ENCODE measurements at regions not wholly inside any gene's neighbourhood (a gene's known extent, or its start where the extent isn't known, plus 50 kb on each side); places are given as distances from the start of the nearest gene placed in this dataset.

GRCh38 chr15:34659056-34659455 is 75.6 kb upstream of the GOLGA8B start:
- TF ChIP-seq NR2F2 (IDR thresholded peaks at IDR 0.05), result no peak
- TF ChIP-seq RXRA (IDR thresholded peaks at IDR 0.05), result no peak
- TF ChIP-seq YY1 (IDR thresholded peaks at IDR 0.05), result no peak
- TF ChIP-seq REST (IDR thresholded peaks at IDR 0.05), result no peak
- no peak for TF ChIP-seq SP1 (IDR thresholded peaks at IDR 0.05)
- TF ChIP-seq ZBTB33 (IDR thresholded peaks at IDR 0.05), result no peak
- no peak for TF ChIP-seq FOXA2 (IDR thresholded peaks at IDR 0.05)
- TF ChIP-seq JUND (IDR thresholded peaks at IDR 0.05), result no peak
- TF ChIP-seq, protein P1, sequence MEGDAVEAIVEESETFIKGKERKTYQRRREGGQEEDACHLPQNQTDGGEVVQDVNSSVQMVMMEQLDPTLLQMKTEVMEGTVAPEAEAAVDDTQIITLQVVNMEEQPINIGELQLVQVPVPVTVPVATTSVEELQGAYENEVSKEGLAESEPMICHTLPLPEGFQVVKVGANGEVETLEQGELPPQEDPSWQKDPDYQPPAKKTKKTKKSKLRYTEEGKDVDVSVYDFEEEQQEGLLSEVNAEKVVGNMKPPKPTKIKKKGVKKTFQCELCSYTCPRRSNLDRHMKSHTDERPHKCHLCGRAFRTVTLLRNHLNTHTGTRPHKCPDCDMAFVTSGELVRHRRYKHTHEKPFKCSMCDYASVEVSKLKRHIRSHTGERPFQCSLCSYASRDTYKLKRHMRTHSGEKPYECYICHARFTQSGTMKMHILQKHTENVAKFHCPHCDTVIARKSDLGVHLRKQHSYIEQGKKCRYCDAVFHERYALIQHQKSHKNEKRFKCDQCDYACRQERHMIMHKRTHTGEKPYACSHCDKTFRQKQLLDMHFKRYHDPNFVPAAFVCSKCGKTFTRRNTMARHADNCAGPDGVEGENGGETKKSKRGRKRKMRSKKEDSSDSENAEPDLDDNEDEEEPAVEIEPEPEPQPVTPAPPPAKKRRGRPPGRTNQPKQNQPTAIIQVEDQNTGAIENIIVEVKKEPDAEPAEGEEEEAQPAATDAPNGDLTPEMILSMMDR (IDR thresholded peaks at IDR 0.05; ENCODE audit: low read depth, low read length, missing input control), result no peak
- no peak for TF ChIP-seq FOXA1 (IDR thresholded peaks at IDR 0.05)
- no peak for TF ChIP-seq EGR1 (IDR thresholded peaks at IDR 0.05; ENCODE audit: low read depth in 2 of 2)
- TF ChIP-seq GABPA (IDR thresholded peaks at IDR 0.05 in 1 of 2, conservative IDR thresholded peaks at IDR 0.05 in 1 of 2), result no peak
- no peak overlapping the region for H3K27ac ChIP-seq (ENCODE audit: low read depth in 1 of 2, low read length in 2 of 2)
- H3K36me3 ChIP-seq (ENCODE audit: control insufficient read depth in 4 of 4, insufficient read depth in 3 of 4, low read depth in 1 of 4, low read length in 3 of 4), result no peaks in the 10 kb centered on the region
- H3K4me1 ChIP-seq (ENCODE audit: control insufficient read depth in 4 of 4, insufficient read depth in 4 of 4, low read length in 3 of 4), result no peaks in the 10 kb centered on the region
- H3K27me3 ChIP-seq (ENCODE audit: control insufficient read depth in 4 of 4, insufficient read depth in 4 of 4, low read length in 3 of 4), result peaks cover 0 to 7% (median 0%) of the 10 kb centered on the region in 4 donors
- DNase-seq (ENCODE audit: low spot score), result no peak
- H3K9ac ChIP-seq (ENCODE audit: low read depth in 1 of 2, low read length in 2 of 2), result no peak overlapping the region
- no peak overlapping the region for H3K4me3 ChIP-seq (ENCODE audit: low read depth in 1 of 3, low read length in 3 of 3)
- no peaks in the 10 kb centered on the region for H3K9me3 ChIP-seq (ENCODE audit: control insufficient read depth in 4 of 4, low read length in 3 of 4)

DNA sequence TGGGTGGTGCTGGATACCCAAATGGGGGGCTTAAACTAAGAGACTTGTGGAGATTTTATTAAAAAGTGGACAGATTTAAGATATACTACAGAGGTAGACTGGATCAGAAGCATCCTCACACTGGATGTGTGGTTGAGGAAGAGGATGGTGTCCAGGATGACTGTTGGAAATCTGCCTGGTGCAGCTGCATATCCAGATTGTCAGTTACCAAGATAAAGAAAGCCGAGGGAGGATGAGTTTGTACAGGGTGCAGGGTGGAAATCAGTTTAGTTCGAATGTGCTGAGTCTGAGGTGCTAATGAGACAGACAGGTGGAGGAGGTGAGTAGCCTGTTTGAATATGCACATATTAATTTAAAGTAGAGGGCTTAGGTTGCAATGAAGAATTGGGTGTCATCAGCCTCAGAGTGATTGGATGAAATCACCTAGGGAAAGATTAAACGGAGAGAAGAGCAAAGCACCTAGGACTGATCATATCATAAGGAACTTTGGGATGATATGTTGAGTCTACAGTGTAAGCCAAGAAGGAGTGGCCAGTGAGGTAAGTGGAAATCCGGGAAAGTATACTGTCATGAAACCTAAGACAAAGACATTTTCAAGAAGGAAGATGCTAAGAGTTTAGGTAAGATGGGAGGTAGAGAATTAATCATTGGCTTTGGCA is 74.1 kb upstream of the GOLGA8B start:
- H3K27me3 ChIP-seq (ENCODE audit: control insufficient read depth in 4 of 4, insufficient read depth in 4 of 4, low read length in 3 of 4), result peaks cover 0 to 4% (median 0%) of the 10 kb centered on the region in 4 donors
- WGBS, result 45% methylated on average over 4 of the region's 4 CpGs
- H3K9ac ChIP-seq (ENCODE audit: low read depth in 1 of 2, low read length in 2 of 2), result no peak overlapping the region
- H3K4me3 ChIP-seq (ENCODE audit: low read depth in 1 of 3, low read length in 3 of 3), result no peak overlapping the region
- TF ChIP-seq JUND (IDR thresholded peaks at IDR 0.05) (no peak), NR2F2 (IDR thresholded peaks at IDR 0.05) (no peak), HNF4G (IDR thresholded peaks at IDR 0.05) (no peak), ZBTB33 (IDR thresholded peaks at IDR 0.05) (no peak), HNF4A (conservative IDR thresholded peaks at IDR 0.05) (no peak), MAX (IDR thresholded peaks at IDR 0.05) (no peak), EGR1 (IDR thresholded peaks at IDR 0.05; ENCODE audit: low read depth in 2 of 2) (no peak)
- TF ChIP-seq, protein P1 (IDR thresholded peaks at IDR 0.05; ENCODE audit: low read depth, low read length, missing input control), result no peak
- no peaks in the 10 kb centered on the region for H3K4me1 ChIP-seq (ENCODE audit: control insufficient read depth in 4 of 4, insufficient read depth in 4 of 4, low read length in 3 of 4)
- DNase-seq (ENCODE audit: low spot score), result no peak
- no peak overlapping the region for H3K27ac ChIP-seq (ENCODE audit: low read depth in 1 of 2, low read length in 2 of 2)
- no peaks in the 10 kb centered on the region for H3K9me3 ChIP-seq (ENCODE audit: control insufficient read depth in 4 of 4, low read length in 3 of 4)
- no peaks in the 10 kb centered on the region for H3K36me3 ChIP-seq (ENCODE audit: control insufficient read depth in 4 of 4, insufficient read depth in 3 of 4, low read depth in 1 of 4, low read length in 3 of 4)

Measured in liver (tissue), 8 donors.